H9 (cell line): ENCODE measurements at regions not wholly inside any gene's neighbourhood (a gene's known extent, or its start where the extent isn't known, plus 50 kb on each side); places are given as distances from the start of the nearest gene placed in this dataset.

Experiments
- DNase-seq: peaks from one replicate; pipeline ENCODE4 v3.0.0-alpha.2; 2017
- H2AFZ ChIP-seq: one replicate; pipeline ENCODE4 v1.6.1; 2013; ENCODE audit warnings: mild to moderate bottlenecking, low read length, control low read depth, moderate library complexity
- H2AK5ac ChIP-seq: 2 replicates; pipeline ENCODE4 v1.6.1; 2013; ENCODE audit warnings: low read length, control low read depth, mixed read lengths; ENCODE audit not compliant: insufficient read length
- H2BK120ac ChIP-seq: one replicate; pipeline ENCODE4 v1.6.1; 2013; ENCODE audit warnings: low read depth, mild to moderate bottlenecking, low read length, control low read depth, inconsistent platforms; ENCODE audit not compliant: poor library complexity, severe bottlenecking
- H2BK12ac ChIP-seq: 2 replicates; pipeline ENCODE4 v1.6.1; 2013; ENCODE audit warnings: low read length, control low read depth, mixed read lengths, low read depth; ENCODE audit not compliant: insufficient read length
- H2BK15ac ChIP-seq: 2 replicates; pipeline ENCODE4 v1.6.1; 2013; ENCODE audit warnings: low read depth, low read length, control low read depth
- H2BK20ac ChIP-seq: one replicate; pipeline ENCODE4 v1.6.1; 2013; ENCODE audit warnings: low read depth, mild to moderate bottlenecking, low read length, control low read depth, inconsistent platforms; ENCODE audit not compliant: poor library complexity, severe bottlenecking
- H2BK5ac ChIP-seq: 2 replicates; pipeline ENCODE4 v1.6.1; 2013; ENCODE audit warnings: low read length, control low read depth, mixed read lengths; ENCODE audit not compliant: insufficient read length
- H3K14ac ChIP-seq: 2 replicates; pipeline ENCODE4 v1.6.1; 2013; ENCODE audit warnings: low read length, control low read depth; ENCODE audit not compliant: insufficient read depth
- H3K18ac ChIP-seq: 2 replicates; pipeline ENCODE4 v1.6.1; 2013; ENCODE audit warnings: low read depth, mild to moderate bottlenecking, mixed read lengths, low read length, control low read depth; ENCODE audit not compliant: insufficient read length
- H3K23ac ChIP-seq: 2 replicates; pipeline ENCODE4 v1.6.1; 2013; ENCODE audit warnings: low read length, control low read depth, mixed read lengths, low read depth; ENCODE audit not compliant: insufficient read length
- H3K23me2 ChIP-seq: 2 replicates; pipeline ENCODE4 v1.6.1; 2013; ENCODE audit warnings: low read depth, mild to moderate bottlenecking, mixed read lengths, low read length, control low read depth; ENCODE audit not compliant: insufficient read length, poor library complexity, severe bottlenecking
- H3K27ac ChIP-seq: 2 replicates; pipeline ENCODE4 v1.5.1; 2013; ENCODE audit warnings: low read length, control low read depth, mixed read lengths, low read depth; ENCODE audit not compliant: insufficient read length
- H3K27me3 ChIP-seq: 2 replicates; pipeline ENCODE4 v1.6.1; 2013; ENCODE audit warnings: low read length, control low read depth, inconsistent platforms; ENCODE audit not compliant: insufficient read depth
- H3K4ac ChIP-seq: 2 replicates; pipeline ENCODE4 v1.6.1; 2013; ENCODE audit warnings: low read depth, mild to moderate bottlenecking, control low read depth, inconsistent platforms, low read length, moderate library complexity
- H3K4me1 ChIP-seq: 2 replicates; pipeline ENCODE4 v1.6.1; 2013; ENCODE audit warnings: low read length, control low read depth, inconsistent platforms; ENCODE audit not compliant: insufficient read depth
- H3K4me2 ChIP-seq: 2 replicates; pipeline ENCODE4 v1.6.1; 2013; ENCODE audit warnings: low read length, control low read depth, mixed read lengths; ENCODE audit not compliant: insufficient read length, insufficient read depth
- H3K56ac ChIP-seq: 2 replicates; pipeline ENCODE4 v1.6.1; 2013; ENCODE audit warnings: low read depth, mild to moderate bottlenecking, mixed read lengths, low read length, control low read depth; ENCODE audit not compliant: insufficient read length
- H3K79me1 ChIP-seq: 2 replicates; pipeline ENCODE4 v1.6.1; 2013; ENCODE audit warnings: low read depth, mild to moderate bottlenecking, moderate library complexity, low read length, control low read depth, inconsistent platforms; ENCODE audit not compliant: insufficient read depth, poor library complexity, severe bottlenecking
- H3K79me2 ChIP-seq: 2 replicates; pipeline ENCODE4 v1.6.1; 2013; ENCODE audit warnings: low read length, control low read depth, inconsistent platforms; ENCODE audit not compliant: insufficient read depth
- H3K9ac ChIP-seq: 2 replicates; pipeline ENCODE4 v1.6.1; 2013; ENCODE audit warnings: low read length, control low read depth, mixed read lengths; ENCODE audit not compliant: insufficient read length; ENCODE audit errors: extremely low read depth
- H3K9me3 ChIP-seq: one replicate; pipeline ENCODE4 v1.6.1; 2013; ENCODE audit warnings: low read depth, low read length, inconsistent platforms; ENCODE audit not compliant: control insufficient read depth
- H3T11ph ChIP-seq: one replicate; pipeline ENCODE4 v1.6.1; 2013; ENCODE audit warnings: mild to moderate bottlenecking, low read length, control low read depth, inconsistent platforms
- H4K20me1 ChIP-seq: one replicate; pipeline ENCODE4 v1.6.1; 2013; ENCODE audit not compliant: control insufficient read depth, insufficient read length, insufficient read depth
- H4K5ac ChIP-seq: 2 replicates; pipeline ENCODE4 v1.6.1; 2013; ENCODE audit warnings: low read depth, mild to moderate bottlenecking, mixed read lengths, low read length, control low read depth; ENCODE audit not compliant: insufficient read length
- H4K8ac ChIP-seq: replicated peaks from 2 replicates; pipeline ENCODE4 v1.6.1; 2013; ENCODE audit warnings: low read length, control low read depth, mixed read lengths, low read depth; ENCODE audit not compliant: insufficient read length
- H4K91ac ChIP-seq: 2 replicates; pipeline ENCODE4 v1.6.1; 2013; ENCODE audit warnings: low read depth, mild to moderate bottlenecking, moderate library complexity, mixed read lengths, low read length, control low read depth; ENCODE audit not compliant: insufficient read length
- H3K27ac Mint-ChIP-seq, 3 experiments: 2 replicates in 2 of 3; 3 replicates in 1 of 3; pipeline ENCODE4 v1.8.0; 2020 to 2021; ENCODE audit warnings: mixed read lengths in 3 of 3, mild to moderate bottlenecking in 1 of 3, moderate library complexity in 1 of 3
- H3K27me3 Mint-ChIP-seq: 2 replicates; pipeline ENCODE4 v1.8.0; 2021; ENCODE audit warnings: low read depth, mild to moderate bottlenecking, moderate library complexity, mixed read lengths
- H3K36me3 Mint-ChIP-seq, 3 experiments: 2 replicates in 2 of 3; 3 replicates in 1 of 3; pipeline ENCODE4 v1.8.0; 2020 to 2021; ENCODE audit warnings: low read depth in 3 of 3, mixed read lengths in 3 of 3; ENCODE audit not compliant: insufficient read depth in 1 of 3
- H3K4me1 Mint-ChIP-seq, 2 experiments: 2 replicates each; pipeline ENCODE4 v1.8.0; 2020; ENCODE audit warnings: mixed read lengths in 2 of 2
- H3K4me3 Mint-ChIP-seq, 2 experiments: 2 replicates in 1 of 2; 3 replicates in 1 of 2; pipeline ENCODE4 v1.8.0; 2020 to 2021; ENCODE audit warnings: mild to moderate bottlenecking in 2 of 2, mixed read lengths in 2 of 2, moderate library complexity in 1 of 2
- H3K9me3 Mint-ChIP-seq, 2 experiments: 2 replicates in 1 of 2; 3 replicates in 1 of 2; pipeline ENCODE4 v1.8.0; 2020; ENCODE audit warnings: mild to moderate bottlenecking in 2 of 2, mixed read lengths in 2 of 2, moderate library complexity in 1 of 2
- WGBS: extraction: QIAGEN DNeasy Blood & Tissue Kit; methylation state at CpG from one replicate; pipeline ENCODE4 v1.1.7; 2013; ENCODE audit warnings: missing lambda C conversion rate, low lambda C conversion rate, mixed read lengths; ENCODE audit not compliant: insufficient read length; ENCODE audit errors: extremely low coverage; 5-methylcytosine and 5-hydroxymethylcytosine counted together
- TF ChIP-seq, protein P1 (sequence below): fragments of 200-600 bp; sonication (generic); conservative IDR thresholded peaks from 3 replicates; pipeline ENCODE4 v1.8.0; 2021; ENCODE audit warnings: antibody characterized with exemption, mild to moderate bottlenecking

DNA sequence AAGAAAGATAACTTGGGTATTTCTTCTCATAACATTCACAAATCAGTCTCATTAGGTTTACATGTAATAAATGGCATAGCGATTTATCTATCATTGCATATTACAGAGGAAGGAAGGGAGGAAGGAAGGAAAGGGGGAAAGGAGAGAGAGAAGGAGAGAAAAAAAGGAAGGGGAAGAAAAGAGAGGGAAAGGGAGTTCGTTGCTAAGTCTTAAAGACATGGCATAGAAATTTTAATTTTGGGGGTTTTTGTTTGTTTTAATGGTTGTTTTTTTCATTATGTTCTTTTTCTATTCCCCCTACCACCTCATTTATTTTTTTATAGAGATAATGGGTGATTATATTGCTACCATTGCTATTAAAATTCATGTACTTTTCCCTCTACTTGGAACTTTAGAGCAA lies 604.3 kb downstream of the IPMK start:
- peaks cover 0 to 2% of the 10 kb centered on the region in 2 experiments; a peak in 2 of 4 replicates for H3K4me1 Mint-ChIP-seq
- H3K36me3 Mint-ChIP-seq, result no peaks in the 10 kb centered on the region

More for the DNA sequence above, 604.3 kb downstream of the IPMK start:
- H3K27me3 ChIP-seq, result no peaks in the 10 kb centered on the region
- no peaks in the 10 kb centered on the region for H4K20me1 ChIP-seq
- H3K79me2 ChIP-seq, result no peaks in the 10 kb centered on the region
- H3K79me1 ChIP-seq, result no peaks in the 10 kb centered on the region
- no peak overlapping the region for H3K56ac ChIP-seq
- H2BK12ac ChIP-seq, result no peak overlapping the region
- no peak overlapping the region for H3K23ac ChIP-seq
- H2BK20ac ChIP-seq, result no peak overlapping the region
- H3K27ac ChIP-seq, result no peak overlapping the region
- H3K4me3 Mint-ChIP-seq, result no peak overlapping the region
- H3K27ac Mint-ChIP-seq, result no peak overlapping the region
- no peaks in the 10 kb centered on the region for H3K23me2 ChIP-seq
- no peak overlapping the region for H4K8ac ChIP-seq
- no peak overlapping the region for H3K4me2 ChIP-seq
- no peak overlapping the region for H2BK5ac ChIP-seq
- H3K4ac ChIP-seq, result no peak overlapping the region
- H3K4me1 ChIP-seq, result no peaks in the 10 kb centered on the region
- H4K91ac ChIP-seq, result no peak overlapping the region
- no peak overlapping the region for H3K9ac ChIP-seq
- no CpG with 5 or more reads among the region's 2 CpGs for WGBS
- no peak for DNase-seq
- H3T11ph ChIP-seq, result no peak overlapping the region
- no peak overlapping the region for H2AFZ ChIP-seq
- H3K9me3 Mint-ChIP-seq, result peaks cover 0 to 2% of the 10 kb centered on the region in 2 experiments; a peak in 1 of 5 replicates
- H3K18ac ChIP-seq, result no peak overlapping the region
- H2BK120ac ChIP-seq, result no peak overlapping the region
- H3K14ac ChIP-seq, result no peak overlapping the region
- H4K5ac ChIP-seq, result no peak overlapping the region
- H3K9me3 ChIP-seq, result no peaks in the 10 kb centered on the region
- TF ChIP-seq, protein P1, sequence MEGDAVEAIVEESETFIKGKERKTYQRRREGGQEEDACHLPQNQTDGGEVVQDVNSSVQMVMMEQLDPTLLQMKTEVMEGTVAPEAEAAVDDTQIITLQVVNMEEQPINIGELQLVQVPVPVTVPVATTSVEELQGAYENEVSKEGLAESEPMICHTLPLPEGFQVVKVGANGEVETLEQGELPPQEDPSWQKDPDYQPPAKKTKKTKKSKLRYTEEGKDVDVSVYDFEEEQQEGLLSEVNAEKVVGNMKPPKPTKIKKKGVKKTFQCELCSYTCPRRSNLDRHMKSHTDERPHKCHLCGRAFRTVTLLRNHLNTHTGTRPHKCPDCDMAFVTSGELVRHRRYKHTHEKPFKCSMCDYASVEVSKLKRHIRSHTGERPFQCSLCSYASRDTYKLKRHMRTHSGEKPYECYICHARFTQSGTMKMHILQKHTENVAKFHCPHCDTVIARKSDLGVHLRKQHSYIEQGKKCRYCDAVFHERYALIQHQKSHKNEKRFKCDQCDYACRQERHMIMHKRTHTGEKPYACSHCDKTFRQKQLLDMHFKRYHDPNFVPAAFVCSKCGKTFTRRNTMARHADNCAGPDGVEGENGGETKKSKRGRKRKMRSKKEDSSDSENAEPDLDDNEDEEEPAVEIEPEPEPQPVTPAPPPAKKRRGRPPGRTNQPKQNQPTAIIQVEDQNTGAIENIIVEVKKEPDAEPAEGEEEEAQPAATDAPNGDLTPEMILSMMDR, result no peak
- H3K27me3 Mint-ChIP-seq, result no peaks in the 10 kb centered on the region
- no peak overlapping the region for H2AK5ac ChIP-seq
- no peak overlapping the region for H2BK15ac ChIP-seq
